Inferior parietal cortex (tissue), 1 donor: ENCODE measurements at regions not wholly inside any gene's neighbourhood (a gene's known extent, or its start where the extent isn't known, plus 50 kb on each side); places are given as distances from the start of the nearest gene placed in this dataset.

Experiments used
- DNase-seq: peaks from one replicate; pipeline ENCODE4 v3.0.0-alpha.2; 2016; ENCODE audit errors: extremely low spot score

DNA sequence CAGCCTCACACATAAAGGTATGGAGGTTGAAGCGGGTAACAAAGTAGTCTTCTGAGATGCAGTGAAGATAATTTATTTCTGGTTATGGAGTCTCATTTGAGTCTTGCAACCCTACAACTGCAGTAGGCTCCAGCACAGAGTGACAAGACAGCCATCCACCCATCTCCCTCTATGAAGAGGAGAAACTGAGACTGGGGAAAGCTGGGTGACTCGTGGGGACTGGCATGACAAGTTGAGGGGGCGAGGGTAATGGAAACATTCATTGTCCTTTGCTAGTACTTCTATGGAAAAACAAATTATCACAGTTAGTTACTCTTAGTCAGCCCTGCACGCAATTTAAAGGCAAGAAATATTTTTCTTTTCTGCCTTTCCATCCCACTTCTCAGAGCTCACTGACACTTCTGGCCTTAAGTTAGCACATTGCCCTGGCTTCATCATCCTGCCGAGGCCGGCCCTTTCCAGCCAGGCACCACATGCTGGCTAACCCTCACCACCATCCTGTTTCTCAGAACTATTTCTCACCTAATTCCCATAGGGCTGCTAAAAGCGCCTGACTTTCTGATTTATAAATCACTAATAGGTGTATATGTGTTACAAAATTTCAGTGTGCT lies 361.1 kb downstream of the ETS1 start:
- no peak for DNase-seq

- no peak for DNase-seq
Observed at GRCh38 chr11:128222245-128222884, 365.0 kb downstream of the ETS1 start.

GRCh38 chr11:128219731-128220120 lies 367.6 kb downstream of the ETS1 start:
- DNase-seq = no peak

GRCh38 chr11:128216198-128216597 lies 371.2 kb downstream of the ETS1 start:
- DNase-seq = no peak

- DNase-seq = no peak
Observed at GRCh38 chr11:128215238-128215882, 372.0 kb downstream of the ETS1 start.

DNA sequence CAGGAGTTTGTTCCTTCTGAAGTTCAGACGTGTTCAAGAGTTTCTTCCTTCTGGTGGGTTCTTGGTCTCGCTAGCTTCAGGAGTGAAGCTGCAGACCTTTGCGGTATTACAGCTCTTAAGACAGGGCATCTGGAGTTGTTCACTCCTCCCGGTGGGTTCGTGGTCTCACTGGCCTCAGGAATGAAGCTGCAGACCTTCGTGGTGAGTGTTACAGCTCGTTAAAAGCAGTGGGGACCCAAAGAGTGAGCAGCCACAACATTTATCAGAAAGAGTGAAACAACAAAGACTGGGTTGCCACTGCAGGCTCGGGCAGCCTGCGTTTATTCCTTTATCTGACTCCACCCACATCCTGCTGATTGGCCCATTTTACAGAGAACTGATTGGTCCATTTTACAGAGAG lies 373.1 kb downstream of the ETS1 start:
- DNase-seq = no peak

- no peak for DNase-seq
Observed at GRCh38 chr11:128213461-128213860, 373.9 kb downstream of the ETS1 start.

DNA sequence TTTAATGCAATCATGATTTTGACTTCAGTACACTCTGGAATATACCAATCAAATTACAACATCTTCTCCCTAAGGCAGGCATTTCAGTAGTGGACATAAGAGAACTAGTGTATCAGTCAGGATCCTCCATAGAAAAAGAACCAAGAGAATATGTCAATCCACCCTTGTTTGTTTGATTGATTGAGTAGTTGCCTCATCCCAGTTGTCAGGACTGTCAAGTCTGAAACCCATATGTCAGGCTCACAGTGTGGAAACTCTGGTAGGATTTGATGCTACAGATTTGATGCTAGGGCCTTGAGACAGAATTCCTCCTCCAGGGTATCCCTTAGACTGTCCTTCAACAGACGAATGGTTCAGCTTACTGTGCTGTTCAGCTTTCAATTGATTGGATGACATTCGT lies 375.0 kb downstream of the ETS1 start:
- DNase-seq = no peak

DNA sequence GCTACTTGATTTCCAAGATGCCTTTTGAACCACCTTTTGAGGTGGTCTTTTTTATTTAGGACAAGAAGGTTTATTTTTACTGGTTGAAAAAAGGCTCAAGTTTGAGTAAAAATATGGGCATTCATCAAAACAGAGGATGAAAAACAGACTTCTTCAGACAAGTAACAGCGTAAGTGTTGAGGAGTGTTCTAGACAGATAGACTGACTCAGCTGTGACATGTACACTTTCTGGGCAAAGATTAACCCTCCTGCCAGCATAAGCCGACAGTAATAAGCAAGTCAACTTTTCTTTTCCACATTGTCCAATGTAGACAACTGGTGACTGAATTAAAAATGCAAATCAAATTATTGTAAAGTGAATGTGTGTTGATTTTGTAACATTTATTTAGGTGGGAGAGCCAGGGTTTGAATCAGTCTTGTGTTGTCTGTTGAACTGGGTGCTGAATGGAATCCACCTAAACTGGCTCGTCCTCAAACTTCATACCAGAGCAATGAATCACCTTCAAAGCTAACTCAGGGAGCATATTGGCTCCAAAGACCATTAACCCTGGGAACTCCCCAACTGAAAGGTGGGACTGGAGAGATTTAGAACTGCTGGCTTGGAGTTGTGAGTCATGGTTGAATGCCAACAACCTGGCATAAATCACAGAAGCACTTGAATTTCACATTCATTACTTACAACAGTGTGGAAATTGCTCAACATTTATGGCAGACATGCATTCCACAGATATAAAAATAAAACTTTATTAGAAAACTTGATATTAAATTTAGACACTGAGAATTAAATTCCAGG lies 377.0 kb downstream of the ETS1 start:
- no peak for DNase-seq

- no peak for DNase-seq
Observed at GRCh38 chr11:128209138-128209435, 378.3 kb downstream of the ETS1 start.

DNA sequence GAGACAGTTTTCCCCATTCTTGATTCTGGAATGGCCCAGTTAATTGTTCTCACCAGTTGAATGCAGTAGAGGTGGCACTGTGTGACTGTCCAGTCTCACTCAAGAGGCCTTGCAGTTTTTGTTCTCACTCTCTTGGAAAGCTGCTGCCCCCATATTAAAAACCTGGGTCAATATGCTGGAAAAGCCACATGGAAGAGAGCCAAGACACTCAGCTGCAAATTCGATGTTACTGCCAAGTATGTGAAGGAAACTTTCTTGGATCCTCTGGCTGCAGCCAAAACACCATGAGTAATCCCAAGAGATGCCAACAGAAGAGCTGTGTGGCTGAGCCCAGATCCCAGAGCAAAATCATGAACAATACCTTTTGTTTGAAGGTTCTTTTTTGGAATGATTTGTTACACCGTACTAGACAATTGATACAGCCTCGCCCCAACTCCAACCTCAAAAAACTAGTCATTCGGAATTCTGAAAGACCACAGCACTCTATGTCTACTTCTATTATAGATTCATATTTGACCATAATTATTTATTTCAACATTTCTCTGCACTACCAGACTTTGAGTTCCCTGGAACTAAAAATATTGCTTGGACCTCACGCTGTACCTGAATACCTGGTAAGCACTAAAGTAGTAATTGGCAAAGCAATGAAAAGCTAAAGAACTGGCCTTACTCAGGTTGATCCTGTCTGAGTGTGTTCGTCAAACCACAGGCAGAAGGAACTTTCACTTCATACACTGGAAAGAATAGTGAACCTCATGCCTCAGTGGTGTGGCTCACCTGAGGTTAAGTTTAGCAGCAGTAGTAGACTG lies 378.8 kb downstream of the ETS1 start:
- DNase-seq = no peak

GRCh38 chr11:128207861-128208321 lies 379.5 kb downstream of the ETS1 start:
- no peak for DNase-seq

DNA sequence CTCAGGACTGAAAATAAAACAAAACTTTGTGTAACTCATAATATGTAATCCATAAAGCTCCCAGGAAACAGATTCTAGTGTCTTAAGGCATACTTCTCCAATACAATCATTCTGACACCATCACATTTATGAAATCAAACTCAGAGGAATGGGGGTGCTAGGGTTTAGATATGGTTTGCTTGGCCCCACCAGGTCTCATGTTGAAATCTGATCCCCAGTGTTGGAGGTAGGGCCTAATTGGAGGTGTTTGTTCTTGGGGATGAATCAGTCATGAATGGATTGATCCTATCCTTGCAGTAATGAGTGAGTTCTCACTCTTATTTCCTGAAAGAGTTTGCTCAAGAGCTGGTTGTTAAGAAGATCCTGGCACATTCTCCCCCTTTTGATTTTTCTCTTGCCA lies 380.9 kb downstream of the ETS1 start:
- no peak for DNase-seq

GRCh38 chr11:128205796-128206195 lies 381.6 kb downstream of the ETS1 start:
- no peak for DNase-seq

DNA sequence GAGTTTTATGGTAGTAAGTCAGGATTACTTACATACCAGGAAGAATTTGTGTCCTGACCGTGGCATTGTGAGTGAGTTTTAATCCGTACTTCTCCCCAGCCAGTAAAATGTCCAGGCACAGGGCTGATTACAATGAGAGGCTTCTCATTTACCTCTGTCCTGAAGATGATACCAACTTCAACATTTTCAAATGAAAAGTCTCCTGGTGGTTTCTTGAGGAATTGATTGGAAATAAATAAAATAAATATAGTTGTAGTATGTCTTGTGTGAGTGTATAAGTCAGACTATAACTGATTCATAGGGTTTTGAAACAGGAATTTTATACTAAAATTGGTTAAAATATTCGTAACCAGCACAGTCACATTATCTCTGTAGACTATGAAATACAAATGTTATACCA lies 382.5 kb downstream of the ETS1 start:
- no peak for DNase-seq

- DNase-seq = no peak
Observed at GRCh38 chr11:128201801-128202200, 385.6 kb downstream of the ETS1 start.

DNA sequence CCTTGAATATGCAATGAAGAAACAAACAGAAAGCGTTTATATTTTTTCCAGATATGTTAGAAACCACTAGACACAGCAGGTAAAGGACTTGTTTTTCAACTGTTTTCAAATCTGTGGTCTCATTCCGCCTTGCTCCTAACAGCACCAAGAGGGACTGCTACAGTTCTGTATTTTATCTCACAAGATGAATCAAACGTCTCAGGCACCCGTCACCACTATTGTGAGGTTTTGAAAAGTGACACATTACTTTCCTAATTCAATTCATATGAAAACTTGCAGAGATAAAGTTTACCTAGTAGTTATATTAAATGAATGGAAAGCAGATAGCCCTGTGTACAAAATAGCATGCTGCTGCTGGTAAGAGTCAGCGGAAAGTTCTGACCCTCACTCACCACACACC lies 386.3 kb downstream of the ETS1 start:
- no peak for DNase-seq

DNA sequence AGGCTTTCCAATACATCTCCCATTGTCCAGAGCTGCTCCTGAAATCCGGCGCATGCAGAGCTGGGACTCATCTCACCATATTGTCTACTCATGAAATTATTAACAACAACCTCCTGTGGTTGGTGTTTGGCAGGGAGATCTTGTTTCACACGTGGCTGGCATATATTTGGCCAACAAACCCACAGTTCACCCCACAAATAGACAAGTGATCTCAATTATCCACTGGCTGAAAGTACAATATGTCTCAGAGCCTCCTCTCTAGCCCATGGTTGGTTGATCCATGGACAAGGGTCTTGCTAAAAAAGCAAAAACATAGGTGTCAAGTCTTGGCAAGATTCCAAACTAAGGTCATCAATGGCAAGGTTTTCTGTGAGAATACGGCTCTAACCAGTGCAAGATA lies 386.9 kb downstream of the ETS1 start:
- no peak for DNase-seq

- DNase-seq = no peak
Observed at GRCh38 chr11:128198216-128198772, 389.1 kb downstream of the ETS1 start.

DNA sequence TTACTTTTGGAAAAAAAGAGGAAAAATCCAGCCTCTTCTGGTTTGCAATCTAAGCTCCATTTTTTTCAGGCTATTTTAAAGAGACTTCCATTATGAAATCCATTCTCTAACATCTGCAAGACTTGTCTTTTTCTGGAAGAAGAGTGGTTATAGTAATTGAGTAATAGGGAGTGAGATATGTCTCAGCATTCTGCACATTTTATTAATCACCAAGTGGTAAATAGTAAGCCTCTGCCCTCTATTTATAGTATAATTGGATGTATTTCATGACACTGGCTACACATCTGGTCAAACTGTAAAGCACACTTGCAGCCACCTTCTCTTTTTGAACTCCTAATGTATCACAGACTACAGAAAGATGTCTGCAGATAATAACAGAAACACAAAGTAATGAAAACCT lies 391.1 kb downstream of the ETS1 start:
- DNase-seq = no peak

- DNase-seq = no peak
Observed at GRCh38 chr11:128195756-128196155, 391.6 kb downstream of the ETS1 start.
